GM19099 (cell line): ENCODE measurements at regions not wholly inside any gene's neighbourhood (a gene's known extent, or its start where the extent isn't known, plus 50 kb on each side); places are given as distances from the start of the nearest gene placed in this dataset.
A peak's percentile ranks its signal among the peaks of the same experiment; 100 is the strongest.

Source experiments
- POLR2A ChIP-seq: IDR thresholded peaks from 3 replicates; pipeline ENCODE4 v1.6.1; 2011; ENCODE audit warnings: low read depth; ENCODE audit not compliant: insufficient read length; ENCODE audit errors: extremely low read depth

GRCh38 chr13:33684874-33685273, 133.1 kb upstream of the RFC3 start:
- TF ChIP-seq POLR2A: no peak

GRCh38 chr13:33686772-33687480, 131.0 kb upstream of the RFC3 start:
- no peak for TF ChIP-seq POLR2A

- no peak for TF ChIP-seq POLR2A
Measured at GRCh38 chr13:33690354-33690753, 127.6 kb upstream of the RFC3 start.

- no peak for TF ChIP-seq POLR2A
Measured at GRCh38 chr13:33691980-33692379, 126.0 kb upstream of the RFC3 start.

- TF ChIP-seq POLR2A: no peak
Measured at GRCh38 chr13:33692531-33692930, 125.4 kb upstream of the RFC3 start.

DNA sequence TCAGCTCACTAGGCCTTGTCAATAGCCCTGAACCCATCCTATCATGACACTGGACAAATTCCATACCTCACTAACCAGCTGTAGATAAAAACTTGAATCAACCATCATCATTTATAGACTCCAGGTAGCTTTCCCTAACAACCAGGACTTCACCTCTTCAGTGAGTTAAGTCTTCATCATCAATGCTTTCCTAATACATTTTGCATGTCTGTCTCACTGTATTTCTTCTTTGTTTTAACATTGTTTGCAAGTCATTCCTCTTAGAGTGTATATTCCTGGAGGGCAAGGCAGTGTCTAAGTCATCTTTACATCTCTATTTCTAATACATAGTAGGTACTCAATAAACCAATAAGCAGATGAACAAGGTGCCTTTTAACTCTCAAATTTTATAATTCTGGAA, 123.4 kb upstream of the RFC3 start:
- TF ChIP-seq POLR2A: no peak

DNA sequence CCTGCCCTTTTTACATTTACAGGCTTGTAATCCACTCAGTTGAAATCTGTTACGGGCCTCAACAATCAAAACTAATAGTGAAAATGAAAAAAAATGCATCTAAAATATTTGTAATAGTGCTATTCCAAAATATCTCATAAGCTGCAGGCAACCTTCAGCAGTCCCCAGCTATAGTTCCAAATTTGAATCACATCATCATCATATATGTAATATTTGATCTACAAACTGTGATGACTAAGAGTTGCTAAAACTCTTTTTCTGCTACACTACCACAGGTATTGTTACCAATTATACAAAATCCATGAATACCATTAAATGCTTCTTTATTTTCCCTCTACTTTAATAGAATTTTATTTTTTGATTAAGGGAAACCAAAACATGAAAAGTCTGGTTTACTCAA, 121.4 kb upstream of the RFC3 start:
- TF ChIP-seq POLR2A: no peak

DNA sequence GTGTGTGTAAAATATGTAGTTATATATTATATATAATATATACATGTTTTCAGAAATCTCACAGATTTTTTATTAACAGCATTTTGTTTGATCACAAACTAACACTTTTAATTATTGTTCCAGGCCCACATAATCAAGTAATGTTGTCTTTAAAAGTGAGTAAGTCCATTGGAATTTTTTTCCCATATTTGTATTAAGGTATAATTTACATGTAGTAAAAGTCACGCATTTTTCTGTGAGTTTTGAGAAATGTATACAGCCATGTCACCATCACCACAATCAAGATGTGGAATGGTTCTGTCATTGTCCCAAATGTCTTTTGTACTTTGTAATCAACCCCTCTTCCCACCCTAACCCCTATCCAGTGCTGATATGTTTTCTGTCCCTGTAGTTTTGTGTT, 120.0 kb upstream of the RFC3 start:
- TF ChIP-seq POLR2A: no peak

DNA sequence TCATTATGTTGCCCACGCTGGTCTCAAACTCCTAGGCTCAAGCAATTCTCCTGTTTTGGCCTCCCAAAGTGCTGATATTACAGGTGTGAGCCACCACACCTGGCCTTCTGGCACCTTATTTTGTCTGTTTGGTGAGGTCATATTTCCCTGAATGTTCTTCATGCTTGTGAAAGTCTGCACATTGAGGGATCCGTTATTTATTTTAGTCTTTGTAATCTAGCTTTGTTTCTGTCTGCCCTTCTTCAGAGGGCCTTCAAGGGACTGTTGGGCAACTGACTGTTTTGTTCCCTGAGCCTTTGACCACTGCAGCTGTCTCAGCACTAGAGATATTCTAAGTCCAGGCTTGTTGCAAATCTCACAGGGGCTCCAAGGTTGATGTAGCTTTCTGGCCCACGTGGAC, 110.5 kb upstream of the RFC3 start:
- TF ChIP-seq POLR2A: no peak

GRCh38 chr13:33710924-33711323, 107.0 kb upstream of the RFC3 start:
- TF ChIP-seq POLR2A: no peak

DNA sequence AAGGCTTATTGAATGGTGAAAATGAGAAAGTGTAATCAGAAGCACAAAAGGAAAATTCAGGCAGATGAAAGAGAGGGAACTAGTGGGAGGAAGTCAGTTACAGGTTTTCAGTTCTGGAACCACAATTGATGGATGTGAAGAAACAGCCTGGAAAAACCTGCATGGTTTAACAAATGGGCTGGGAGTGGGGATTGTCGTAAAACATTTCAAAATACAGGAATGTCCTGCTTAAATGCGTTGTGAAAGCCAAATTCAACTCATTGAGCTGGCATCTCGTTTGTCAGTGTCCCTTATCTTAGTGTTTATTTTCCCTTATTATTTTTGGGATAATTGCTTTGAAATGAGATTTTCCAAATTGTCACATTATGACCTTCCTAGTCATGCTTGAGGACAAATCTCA, 106.5 kb upstream of the RFC3 start:
- TF ChIP-seq POLR2A: no peak

GRCh38 chr13:33717775-33718174, 100.2 kb upstream of the RFC3 start:
- no peak for TF ChIP-seq POLR2A

- TF ChIP-seq POLR2A: no peak
Measured at GRCh38 chr13:33721724-33722123, 96.2 kb upstream of the RFC3 start.

GRCh38 chr13:33722216-33722915, 95.6 kb upstream of the RFC3 start:
- TF ChIP-seq POLR2A: no peak

GRCh38 chr13:33723365-33723764, 94.6 kb upstream of the RFC3 start:
- TF ChIP-seq POLR2A: peak; percentile 18

DNA sequence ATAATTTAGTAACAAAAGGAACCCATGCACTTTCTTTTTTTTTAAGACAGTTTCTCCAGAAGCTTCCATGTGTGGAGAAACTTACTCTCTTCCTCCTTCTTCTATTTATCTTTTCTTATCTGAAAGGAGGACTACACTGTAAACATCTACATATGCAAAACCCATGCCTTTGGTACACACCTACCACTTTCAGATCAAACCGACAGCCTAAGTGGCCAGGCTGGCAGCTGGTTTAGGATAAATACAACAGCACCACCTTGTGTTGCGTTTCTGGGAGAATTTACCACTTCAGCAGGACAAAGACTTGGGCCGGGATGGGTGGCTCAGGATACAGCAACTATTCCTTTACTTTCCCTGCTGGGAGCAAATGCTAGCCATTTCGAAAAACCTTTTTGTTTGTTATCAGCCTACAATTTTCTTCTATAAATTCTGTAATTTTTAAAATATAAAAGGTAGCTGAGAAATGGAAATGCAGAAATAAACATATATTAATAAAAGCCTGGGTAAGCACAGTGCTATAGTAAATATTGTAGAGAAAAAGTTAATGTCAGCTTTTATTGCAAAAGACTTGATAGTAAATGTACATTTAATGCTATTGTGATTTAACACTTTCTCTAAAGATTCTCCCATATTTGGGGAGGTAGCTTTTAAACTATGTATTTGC, 94.0 kb upstream of the RFC3 start:
- no peak for TF ChIP-seq POLR2A

DNA sequence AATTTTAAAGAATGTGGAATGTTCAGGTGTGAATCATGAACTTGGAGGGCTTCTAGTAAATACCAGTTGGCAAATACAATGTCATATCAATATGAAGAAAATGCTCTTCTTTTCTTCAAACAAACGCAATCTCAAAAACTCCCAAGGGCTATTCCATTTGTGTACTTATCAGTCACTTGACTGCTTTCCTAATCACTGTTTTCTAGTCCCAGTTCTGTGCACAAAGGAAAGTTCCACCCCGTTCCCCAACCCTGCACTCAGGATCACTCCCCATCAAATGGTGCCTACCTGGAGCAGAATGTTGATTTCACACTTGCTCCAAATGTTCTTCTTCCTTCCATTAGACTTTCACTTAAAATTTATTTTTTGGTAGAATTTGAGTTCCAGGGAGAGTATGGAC, 92.6 kb upstream of the RFC3 start:
- no peak for TF ChIP-seq POLR2A
